H9 (cell line): ENCODE measurements at regions not wholly inside any gene's neighbourhood (a gene's known extent, or its start where the extent isn't known, plus 50 kb on each side); places are given as distances from the start of the nearest gene placed in this dataset.

ENCODE experiments used
- DNase-seq: peaks from one replicate; pipeline ENCODE4 v3.0.0-alpha.2; 2017
- H2AFZ ChIP-seq: one replicate; pipeline ENCODE4 v1.6.1; 2013; ENCODE audit warnings: mild to moderate bottlenecking, low read length, control low read depth, moderate library complexity
- H2AK5ac ChIP-seq: 2 replicates; pipeline ENCODE4 v1.6.1; 2013; ENCODE audit warnings: low read length, control low read depth, mixed read lengths; ENCODE audit not compliant: insufficient read length
- H2BK120ac ChIP-seq: one replicate; pipeline ENCODE4 v1.6.1; 2013; ENCODE audit warnings: low read depth, mild to moderate bottlenecking, low read length, control low read depth, inconsistent platforms; ENCODE audit not compliant: poor library complexity, severe bottlenecking
- H2BK12ac ChIP-seq: 2 replicates; pipeline ENCODE4 v1.6.1; 2013; ENCODE audit warnings: low read length, control low read depth, mixed read lengths, low read depth; ENCODE audit not compliant: insufficient read length
- H2BK15ac ChIP-seq: 2 replicates; pipeline ENCODE4 v1.6.1; 2013; ENCODE audit warnings: low read depth, low read length, control low read depth
- H2BK20ac ChIP-seq: one replicate; pipeline ENCODE4 v1.6.1; 2013; ENCODE audit warnings: low read depth, mild to moderate bottlenecking, low read length, control low read depth, inconsistent platforms; ENCODE audit not compliant: poor library complexity, severe bottlenecking
- H2BK5ac ChIP-seq: 2 replicates; pipeline ENCODE4 v1.6.1; 2013; ENCODE audit warnings: low read length, control low read depth, mixed read lengths; ENCODE audit not compliant: insufficient read length
- H3K14ac ChIP-seq: 2 replicates; pipeline ENCODE4 v1.6.1; 2013; ENCODE audit warnings: low read length, control low read depth; ENCODE audit not compliant: insufficient read depth
- H3K18ac ChIP-seq: 2 replicates; pipeline ENCODE4 v1.6.1; 2013; ENCODE audit warnings: low read depth, mild to moderate bottlenecking, mixed read lengths, low read length, control low read depth; ENCODE audit not compliant: insufficient read length
- H3K23ac ChIP-seq: 2 replicates; pipeline ENCODE4 v1.6.1; 2013; ENCODE audit warnings: low read length, control low read depth, mixed read lengths, low read depth; ENCODE audit not compliant: insufficient read length
- H3K23me2 ChIP-seq: 2 replicates; pipeline ENCODE4 v1.6.1; 2013; ENCODE audit warnings: low read depth, mild to moderate bottlenecking, mixed read lengths, low read length, control low read depth; ENCODE audit not compliant: insufficient read length, poor library complexity, severe bottlenecking
- H3K27ac ChIP-seq: 2 replicates; pipeline ENCODE4 v1.5.1; 2013; ENCODE audit warnings: low read length, control low read depth, mixed read lengths, low read depth; ENCODE audit not compliant: insufficient read length
- H3K27me3 ChIP-seq: 2 replicates; pipeline ENCODE4 v1.6.1; 2013; ENCODE audit warnings: low read length, control low read depth, inconsistent platforms; ENCODE audit not compliant: insufficient read depth
- H3K4ac ChIP-seq: 2 replicates; pipeline ENCODE4 v1.6.1; 2013; ENCODE audit warnings: low read depth, mild to moderate bottlenecking, control low read depth, inconsistent platforms, low read length, moderate library complexity
- H3K4me1 ChIP-seq: 2 replicates; pipeline ENCODE4 v1.6.1; 2013; ENCODE audit warnings: low read length, control low read depth, inconsistent platforms; ENCODE audit not compliant: insufficient read depth
- H3K4me2 ChIP-seq: 2 replicates; pipeline ENCODE4 v1.6.1; 2013; ENCODE audit warnings: low read length, control low read depth, mixed read lengths; ENCODE audit not compliant: insufficient read length, insufficient read depth
- H3K56ac ChIP-seq: 2 replicates; pipeline ENCODE4 v1.6.1; 2013; ENCODE audit warnings: low read depth, mild to moderate bottlenecking, mixed read lengths, low read length, control low read depth; ENCODE audit not compliant: insufficient read length
- H3K79me1 ChIP-seq: 2 replicates; pipeline ENCODE4 v1.6.1; 2013; ENCODE audit warnings: low read depth, mild to moderate bottlenecking, moderate library complexity, low read length, control low read depth, inconsistent platforms; ENCODE audit not compliant: insufficient read depth, poor library complexity, severe bottlenecking
- H3K79me2 ChIP-seq: 2 replicates; pipeline ENCODE4 v1.6.1; 2013; ENCODE audit warnings: low read length, control low read depth, inconsistent platforms; ENCODE audit not compliant: insufficient read depth
- H3K9ac ChIP-seq: 2 replicates; pipeline ENCODE4 v1.6.1; 2013; ENCODE audit warnings: low read length, control low read depth, mixed read lengths; ENCODE audit not compliant: insufficient read length; ENCODE audit errors: extremely low read depth
- H3K9me3 ChIP-seq: one replicate; pipeline ENCODE4 v1.6.1; 2013; ENCODE audit warnings: low read depth, low read length, inconsistent platforms; ENCODE audit not compliant: control insufficient read depth
- H3T11ph ChIP-seq: one replicate; pipeline ENCODE4 v1.6.1; 2013; ENCODE audit warnings: mild to moderate bottlenecking, low read length, control low read depth, inconsistent platforms
- H4K20me1 ChIP-seq: one replicate; pipeline ENCODE4 v1.6.1; 2013; ENCODE audit not compliant: control insufficient read depth, insufficient read length, insufficient read depth
- H4K5ac ChIP-seq: 2 replicates; pipeline ENCODE4 v1.6.1; 2013; ENCODE audit warnings: low read depth, mild to moderate bottlenecking, mixed read lengths, low read length, control low read depth; ENCODE audit not compliant: insufficient read length
- H4K8ac ChIP-seq: replicated peaks from 2 replicates; pipeline ENCODE4 v1.6.1; 2013; ENCODE audit warnings: low read length, control low read depth, mixed read lengths, low read depth; ENCODE audit not compliant: insufficient read length
- H4K91ac ChIP-seq: 2 replicates; pipeline ENCODE4 v1.6.1; 2013; ENCODE audit warnings: low read depth, mild to moderate bottlenecking, moderate library complexity, mixed read lengths, low read length, control low read depth; ENCODE audit not compliant: insufficient read length
- H3K27ac Mint-ChIP-seq, 3 experiments: 2 replicates in 2 of 3; 3 replicates in 1 of 3; pipeline ENCODE4 v1.8.0; 2020 to 2021; ENCODE audit warnings: mixed read lengths in 3 of 3, mild to moderate bottlenecking in 1 of 3, moderate library complexity in 1 of 3
- H3K27me3 Mint-ChIP-seq: 2 replicates; pipeline ENCODE4 v1.8.0; 2021; ENCODE audit warnings: low read depth, mild to moderate bottlenecking, moderate library complexity, mixed read lengths
- H3K36me3 Mint-ChIP-seq, 3 experiments: 2 replicates in 2 of 3; 3 replicates in 1 of 3; pipeline ENCODE4 v1.8.0; 2020 to 2021; ENCODE audit warnings: low read depth in 3 of 3, mixed read lengths in 3 of 3; ENCODE audit not compliant: insufficient read depth in 1 of 3
- H3K4me1 Mint-ChIP-seq, 2 experiments: 2 replicates each; pipeline ENCODE4 v1.8.0; 2020; ENCODE audit warnings: mixed read lengths in 2 of 2
- H3K4me3 Mint-ChIP-seq, 2 experiments: 2 replicates in 1 of 2; 3 replicates in 1 of 2; pipeline ENCODE4 v1.8.0; 2020 to 2021; ENCODE audit warnings: mild to moderate bottlenecking in 2 of 2, mixed read lengths in 2 of 2, moderate library complexity in 1 of 2
- H3K9me3 Mint-ChIP-seq, 2 experiments: 2 replicates in 1 of 2; 3 replicates in 1 of 2; pipeline ENCODE4 v1.8.0; 2020; ENCODE audit warnings: mild to moderate bottlenecking in 2 of 2, mixed read lengths in 2 of 2, moderate library complexity in 1 of 2
- CTCF ChIP-seq: fragments of 200-600 bp; sonication (generic); conservative IDR thresholded peaks from 3 replicates; pipeline ENCODE4 v1.8.0; 2021; ENCODE audit warnings: antibody characterized with exemption, mild to moderate bottlenecking
- WGBS: extraction: QIAGEN DNeasy Blood & Tissue Kit; methylation state at CpG from one replicate; pipeline ENCODE4 v1.1.7; 2013; ENCODE audit warnings: missing lambda C conversion rate, low lambda C conversion rate, mixed read lengths; ENCODE audit not compliant: insufficient read length; ENCODE audit errors: extremely low coverage; 5-methylcytosine and 5-hydroxymethylcytosine counted together

- no peaks in the 10 kb centered on the region for H4K20me1 ChIP-seq
- no peaks in the 10 kb centered on the region for H3K27me3 ChIP-seq
- no peak overlapping the region for H2AK5ac ChIP-seq
- H3K27ac ChIP-seq, result no peak overlapping the region
- TF ChIP-seq CTCF, result no peak
- Mint-ChIP-seq H3K27ac (no peak overlapping the region), H3K9me3 (no peaks in the 10 kb centered on the region), H3K4me3 (no peak overlapping the region), H3K4me1 (peaks cover 4 to 8% of the 10 kb centered on the region in 2 experiments), H3K27me3 (no peaks in the 10 kb centered on the region), H3K36me3 (no peaks in the 10 kb centered on the region)
- H3K9me3 ChIP-seq, result no peaks in the 10 kb centered on the region
- no peaks in the 10 kb centered on the region for H3K23me2 ChIP-seq
- no peak overlapping the region for H3T11ph ChIP-seq
- no peak overlapping the region for H2AFZ ChIP-seq
- H2BK12ac ChIP-seq, result no peak overlapping the region
- no peak for DNase-seq
- no peak overlapping the region for H2BK5ac ChIP-seq
- H3K23ac ChIP-seq, result no peak overlapping the region
- no peak overlapping the region for H3K14ac ChIP-seq
- H2BK120ac ChIP-seq, result no peak overlapping the region
- H4K91ac ChIP-seq, result no peak overlapping the region
- H3K4me1 ChIP-seq, result no peaks in the 10 kb centered on the region
- H3K79me1 ChIP-seq, result no peaks in the 10 kb centered on the region
- no peak overlapping the region for H2BK15ac ChIP-seq
- no peak overlapping the region for H2BK20ac ChIP-seq
- no peak overlapping the region for H4K8ac ChIP-seq
- no peak overlapping the region for H3K4me2 ChIP-seq
- H3K79me2 ChIP-seq, result no peaks in the 10 kb centered on the region
- H3K18ac ChIP-seq, result no peak overlapping the region
- no peak overlapping the region for H3K9ac ChIP-seq
- H3K4ac ChIP-seq, result no peak overlapping the region
- no CpG with 5 or more reads among the region's 8 CpGs for WGBS
- no peak overlapping the region for H4K5ac ChIP-seq
- H3K56ac ChIP-seq, result no peak overlapping the region
These were observed 225.8 kb downstream of the ETS1 start for GRCh38 chr11:128361451-128362020.
